Glomerular visceral epithelial cell (primary cell): ENCODE measurements at regions not wholly inside any gene's neighbourhood (a gene's known extent, or its start where the extent isn't known, plus 50 kb on each side); places are given as distances from the start of the nearest gene placed in this dataset.
"Not testable (repeated sequence)": the region's sequence is repeated elsewhere in the genome, so short reads cannot be mapped to it uniquely, and the experiment has no call there.

Source experiments
- DNase-seq: peaks from one replicate; pipeline ENCODE4 v3.0.0-alpha.2; 2016; ENCODE audit errors: extremely low spot score

GRCh38 chr5:121319292-121319691 lies 532.4 kb upstream of the FTMT start:
- DNase-seq, result no peak

- DNase-seq, result no peak
Observed at GRCh38 chr5:121325930-121326329, 525.8 kb upstream of the FTMT start.

GRCh38 chr5:121350181-121350930 lies 501.3 kb upstream of the FTMT start:
- no peak for DNase-seq

- DNase-seq, result peak; percentile 34
Observed at GRCh38 chr5:121366515-121366914, 485.2 kb upstream of the FTMT start.

GRCh38 chr5:121373371-121373770 lies 478.3 kb upstream of the FTMT start:
- DNase-seq, result no peak

GRCh38 chr5:121377461-121377860 lies 474.2 kb upstream of the FTMT start:
- peak; percentile 15 for DNase-seq

- no peak for DNase-seq
Observed at GRCh38 chr5:121378046-121378445, 473.6 kb upstream of the FTMT start.

- no peak for DNase-seq
Observed at GRCh38 chr5:121378559-121379359, 472.9 kb upstream of the FTMT start.

- DNase-seq, result no peak
Observed at GRCh38 chr5:121380066-121380465, 471.6 kb upstream of the FTMT start.

GRCh38 chr5:121384359-121384758 lies 467.3 kb upstream of the FTMT start:
- DNase-seq, result no peak

- DNase-seq, result no peak
Observed at GRCh38 chr5:121386334-121386733, 465.3 kb upstream of the FTMT start.

GRCh38 chr5:121396716-121397115 lies 455.0 kb upstream of the FTMT start:
- no peak for DNase-seq

- no peak for DNase-seq
Observed at GRCh38 chr5:121399879-121400278, 451.8 kb upstream of the FTMT start.

GRCh38 chr5:121408778-121409177 lies 442.9 kb upstream of the FTMT start:
- DNase-seq, result no peak

GRCh38 chr5:121415270-121415669 lies 436.4 kb upstream of the FTMT start:
- DNase-seq, result no peak

GRCh38 chr5:121421646-121422045 lies 430.0 kb upstream of the FTMT start:
- no peak for DNase-seq

- DNase-seq, result no peak
Observed at GRCh38 chr5:121424976-121425375, 426.7 kb upstream of the FTMT start.

GRCh38 chr5:121426153-121426552 lies 425.5 kb upstream of the FTMT start:
- DNase-seq, result no peak

GRCh38 chr5:121429761-121430160 lies 421.9 kb upstream of the FTMT start:
- DNase-seq, result no peak

- DNase-seq, result no peak
Observed at GRCh38 chr5:121430538-121430937, 421.1 kb upstream of the FTMT start.

GRCh38 chr5:121445511-121445910 lies 406.2 kb upstream of the FTMT start:
- DNase-seq, result no peak

GRCh38 chr5:121462441-121462840 lies 389.2 kb upstream of the FTMT start:
- DNase-seq, result no peak

GRCh38 chr5:121471222-121471621 lies 380.5 kb upstream of the FTMT start:
- DNase-seq, result not testable (repeated sequence)
